ENCODE measurements at regions not wholly inside any gene's neighbourhood (a gene's known extent, or its start where the extent isn't known, plus 50 kb on each side); places are given as distances from the start of the nearest gene placed in this dataset.

DNA sequence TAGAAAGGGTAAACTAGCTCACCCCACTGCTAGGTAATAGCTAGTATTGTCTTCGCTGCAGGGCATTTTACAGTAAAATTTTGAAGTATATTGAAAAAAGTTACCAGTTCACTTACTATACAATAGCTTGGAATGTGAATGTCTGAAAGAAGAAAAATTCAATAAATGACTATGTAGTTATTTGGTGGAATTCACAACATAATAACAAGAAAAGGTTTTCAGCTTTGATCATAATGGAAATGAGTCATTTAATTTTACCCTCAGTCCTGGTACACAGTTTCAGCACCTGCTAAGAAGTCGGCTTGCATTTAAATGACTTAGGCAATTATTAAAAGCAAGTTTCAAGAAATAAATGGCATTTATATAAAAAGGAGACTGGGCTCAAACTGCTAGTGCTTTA is 90.4 kb downstream of the NUP35 start:
- CTCF ChIA-PET (ENCODE audit: low intra/inter-chr PET ratio), result interaction anchor here (0.7 kb wide), 1 partner anchor 9 kb away, joined by 3 read pairs; no protein-coding TSS in a partner anchor
- Histone ChIP-seq H3K9me3 (replicated peaks; ENCODE audit: control insufficient read depth, insufficient read depth, low read depth, low read length) (no peaks in the 10 kb centered on the region), H3K36me3 (ENCODE audit: control insufficient read depth, insufficient read depth, low read length) (0 out of 3 replicates have a peak, but pooled peaks cover 2% of the 10 kb centered on the region), H3K4me3 (no peak overlapping the region), H3K9me1 (ENCODE audit: control insufficient read depth, insufficient read depth, low read length) (no peaks in the 10 kb centered on the region), H3K27me3 (ENCODE audit: control insufficient read depth in 2 of 2, insufficient read depth in 2 of 2, low read length in 2 of 2) (no peaks in the 10 kb centered on the region), H4K20me1 (replicated peaks; ENCODE audit: control insufficient read depth, insufficient read depth, low read length) (no peaks in the 10 kb centered on the region), H3K4me2 (ENCODE audit: insufficient read depth, low read length) (no peak overlapping the region), H3K4me1 (replicated peaks in 1 of 2; ENCODE audit: control insufficient read depth in 2 of 2, insufficient read depth in 2 of 2, low read length in 2 of 2) (peaks cover 0 to 8% of the 10 kb centered on the region in 2 experiments; a peak in 3 of 5 replicates), H3K27ac (ENCODE audit: extremely low read depth, low read depth, low read length) (no peak overlapping the region), H2AFZ (ENCODE audit: low read depth, low read length) (no peak overlapping the region), H3K79me2 (ENCODE audit: control insufficient read depth, insufficient read depth, low read length) (no peaks in the 10 kb centered on the region), H3K9ac (ENCODE audit: insufficient read depth in 1 of 2, low read depth in 2 of 2, low read length in 2 of 2) (no peak overlapping the region)
- POLR2A ChIA-PET, result interaction anchor here (1.6 kb wide), 1 partner anchor 12 kb away, joined by 7 read pairs; no protein-coding TSS in a partner anchor
- intact Hi-C loops (cut with micrococcal nuclease), result no loop called here
- whole genome bisulfite sequencing (ENCODE audit: insufficient coverage, low coverage, missing lambda C conversion rate), result 58% methylated on average over 2 of the region's 2 CpGs
- no peak for ATAC-seq
- in situ Hi-C loops (cut with MboI), result no loop called here
- DNase-seq (ENCODE audit: extremely low read depth in 1 of 4, low spot score in 3 of 4), result no peak
- BruUV-seq (replicated peaks), result no TSS peak
- no peak for FAIRE-seq
- TF ChIP-seq SETDB1 (IDR thresholded peaks at IDR 0.05; ENCODE audit: low read length) (no peak), MTF1 (CRISPR knock-in tag; IDR thresholded peaks at IDR 0.05; ENCODE audit: borderline replicate concordance) (no peak), YY1 (IDR thresholded peaks at IDR 0.05; ENCODE audit: borderline replicate concordance in 1 of 3, control insufficient read depth in 1 of 3, extremely low read depth in 1 of 3, insufficient read depth in 3 of 3, insufficient read length in 1 of 3, insufficient replicate concordance in 2 of 3, low read depth in 1 of 3, low read length in 2 of 3) (no peak), SP2 (IDR thresholded peaks at IDR 0.05; ENCODE audit: extremely low read depth, low read depth, low read length, poor library complexity, severe bottlenecking) (no peak), ZNF133 (CRISPR knock-in tag; IDR thresholded peaks at IDR 0.05) (no peak), MCM7 (IDR thresholded peaks at IDR 0.05) (no peak), RHOXF2B (CRISPR knock-in tag; conservative IDR thresholded peaks at IDR 0.05) (no peak), FOXK2 (conservative IDR thresholded peaks at IDR 0.05 in 1 of 2, IDR thresholded peaks at IDR 0.05 in 1 of 2; ENCODE audit: low read depth in 2 of 2) (no peak), ZNF431 (CRISPR knock-in tag; IDR thresholded peaks at IDR 0.05) (no peak), KAT2B (IDR thresholded peaks at IDR 0.05; ENCODE audit: low read depth, low read length) (no peak)
- TF ChIP-seq, protein P1, sequence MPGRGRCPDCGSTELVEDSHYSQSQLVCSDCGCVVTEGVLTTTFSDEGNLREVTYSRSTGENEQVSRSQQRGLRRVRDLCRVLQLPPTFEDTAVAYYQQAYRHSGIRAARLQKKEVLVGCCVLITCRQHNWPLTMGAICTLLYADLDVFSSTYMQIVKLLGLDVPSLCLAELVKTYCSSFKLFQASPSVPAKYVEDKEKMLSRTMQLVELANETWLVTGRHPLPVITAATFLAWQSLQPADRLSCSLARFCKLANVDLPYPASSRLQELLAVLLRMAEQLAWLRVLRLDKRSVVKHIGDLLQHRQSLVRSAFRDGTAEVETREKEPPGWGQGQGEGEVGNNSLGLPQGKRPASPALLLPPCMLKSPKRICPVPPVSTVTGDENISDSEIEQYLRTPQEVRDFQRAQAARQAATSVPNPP (IDR thresholded peaks at IDR 0.05; ENCODE audit: borderline replicate concordance, insufficient read depth, insufficient read length), result no peak
- TF ChIP-seq, protein P2, sequence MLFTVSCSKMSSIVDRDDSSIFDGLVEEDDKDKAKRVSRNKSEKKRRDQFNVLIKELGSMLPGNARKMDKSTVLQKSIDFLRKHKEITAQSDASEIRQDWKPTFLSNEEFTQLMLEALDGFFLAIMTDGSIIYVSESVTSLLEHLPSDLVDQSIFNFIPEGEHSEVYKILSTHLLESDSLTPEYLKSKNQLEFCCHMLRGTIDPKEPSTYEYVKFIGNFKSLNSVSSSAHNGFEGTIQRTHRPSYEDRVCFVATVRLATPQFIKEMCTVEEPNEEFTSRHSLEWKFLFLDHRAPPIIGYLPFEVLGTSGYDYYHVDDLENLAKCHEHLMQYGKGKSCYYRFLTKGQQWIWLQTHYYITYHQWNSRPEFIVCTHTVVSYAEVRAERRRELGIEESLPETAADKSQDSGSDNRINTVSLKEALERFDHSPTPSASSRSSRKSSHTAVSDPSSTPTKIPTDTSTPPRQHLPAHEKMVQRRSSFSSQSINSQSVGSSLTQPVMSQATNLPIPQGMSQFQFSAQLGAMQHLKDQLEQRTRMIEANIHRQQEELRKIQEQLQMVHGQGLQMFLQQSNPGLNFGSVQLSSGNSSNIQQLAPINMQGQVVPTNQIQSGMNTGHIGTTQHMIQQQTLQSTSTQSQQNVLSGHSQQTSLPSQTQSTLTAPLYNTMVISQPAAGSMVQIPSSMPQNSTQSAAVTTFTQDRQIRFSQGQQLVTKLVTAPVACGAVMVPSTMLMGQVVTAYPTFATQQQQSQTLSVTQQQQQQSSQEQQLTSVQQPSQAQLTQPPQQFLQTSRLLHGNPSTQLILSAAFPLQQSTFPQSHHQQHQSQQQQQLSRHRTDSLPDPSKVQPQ (CRISPR knock-in tag; IDR thresholded peaks at IDR 0.05; ENCODE audit: borderline replicate concordance), result no peak
- TF ChIP-seq, protein P3, sequence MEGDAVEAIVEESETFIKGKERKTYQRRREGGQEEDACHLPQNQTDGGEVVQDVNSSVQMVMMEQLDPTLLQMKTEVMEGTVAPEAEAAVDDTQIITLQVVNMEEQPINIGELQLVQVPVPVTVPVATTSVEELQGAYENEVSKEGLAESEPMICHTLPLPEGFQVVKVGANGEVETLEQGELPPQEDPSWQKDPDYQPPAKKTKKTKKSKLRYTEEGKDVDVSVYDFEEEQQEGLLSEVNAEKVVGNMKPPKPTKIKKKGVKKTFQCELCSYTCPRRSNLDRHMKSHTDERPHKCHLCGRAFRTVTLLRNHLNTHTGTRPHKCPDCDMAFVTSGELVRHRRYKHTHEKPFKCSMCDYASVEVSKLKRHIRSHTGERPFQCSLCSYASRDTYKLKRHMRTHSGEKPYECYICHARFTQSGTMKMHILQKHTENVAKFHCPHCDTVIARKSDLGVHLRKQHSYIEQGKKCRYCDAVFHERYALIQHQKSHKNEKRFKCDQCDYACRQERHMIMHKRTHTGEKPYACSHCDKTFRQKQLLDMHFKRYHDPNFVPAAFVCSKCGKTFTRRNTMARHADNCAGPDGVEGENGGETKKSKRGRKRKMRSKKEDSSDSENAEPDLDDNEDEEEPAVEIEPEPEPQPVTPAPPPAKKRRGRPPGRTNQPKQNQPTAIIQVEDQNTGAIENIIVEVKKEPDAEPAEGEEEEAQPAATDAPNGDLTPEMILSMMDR (IDR thresholded peaks at IDR 0.05 in 2 of 3, conservative IDR thresholded peaks at IDR 0.05 in 1 of 3; ENCODE audit: insufficient read depth in 2 of 3, low read depth in 1 of 3, low read length in 3 of 3), result no peak
- TF ChIP-seq, protein P4, sequence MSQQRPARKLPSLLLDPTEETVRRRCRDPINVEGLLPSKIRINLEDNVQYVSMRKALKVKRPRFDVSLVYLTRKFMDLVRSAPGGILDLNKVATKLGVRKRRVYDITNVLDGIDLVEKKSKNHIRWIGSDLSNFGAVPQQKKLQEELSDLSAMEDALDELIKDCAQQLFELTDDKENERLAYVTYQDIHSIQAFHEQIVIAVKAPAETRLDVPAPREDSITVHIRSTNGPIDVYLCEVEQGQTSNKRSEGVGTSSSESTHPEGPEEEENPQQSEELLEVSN (IDR thresholded peaks at IDR 0.05; ENCODE audit: borderline replicate concordance in 1 of 2, extremely low read depth in 1 of 2, insufficient read depth in 1 of 2, insufficient read length in 1 of 2, low read depth in 1 of 2, low read length in 1 of 2, poor library complexity in 1 of 2, severe bottlenecking in 1 of 2), result no peak
